HG02938 (cell line): ENCODE measurements at regions not wholly inside any gene's neighbourhood (a gene's known extent, or its start where the extent isn't known, plus 50 kb on each side); places are given as distances from the start of the nearest gene placed in this dataset.
"Not testable (repeated sequence)": the region's sequence is repeated elsewhere in the genome, so short reads cannot be mapped to it uniquely, and the experiment has no call there.

Experiments
- ATAC-seq: cut with Tn5 transposase; IDR thresholded peaks from one replicate; pipeline ENCODE4 v1.9.1; 2021; ENCODE audit warnings: mild to moderate bottlenecking, moderate library complexity; ENCODE audit not compliant: unreplicated experiment

DNA sequence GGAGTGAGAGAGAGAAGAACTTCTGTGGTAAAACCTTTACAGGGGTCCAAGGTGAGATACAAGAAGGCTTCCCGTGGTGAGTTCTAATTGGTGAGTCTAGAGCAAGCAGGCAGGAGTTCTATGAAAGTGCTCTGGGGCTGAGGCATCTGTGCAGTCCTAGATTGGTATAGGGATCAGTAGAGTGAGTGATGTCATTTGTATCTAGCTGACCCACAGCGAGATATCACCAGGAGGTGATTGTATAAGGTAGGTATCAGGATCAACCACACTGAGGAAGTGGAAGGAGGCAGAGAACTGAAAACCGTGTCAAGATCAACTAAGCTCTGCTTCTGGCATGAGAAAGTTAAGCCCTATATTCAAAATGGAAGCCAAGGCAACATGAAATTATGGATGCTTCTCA lies 1648.9 kb upstream of the TMEFF2 start:
- peak; percentile 48 for ATAC-seq

DNA sequence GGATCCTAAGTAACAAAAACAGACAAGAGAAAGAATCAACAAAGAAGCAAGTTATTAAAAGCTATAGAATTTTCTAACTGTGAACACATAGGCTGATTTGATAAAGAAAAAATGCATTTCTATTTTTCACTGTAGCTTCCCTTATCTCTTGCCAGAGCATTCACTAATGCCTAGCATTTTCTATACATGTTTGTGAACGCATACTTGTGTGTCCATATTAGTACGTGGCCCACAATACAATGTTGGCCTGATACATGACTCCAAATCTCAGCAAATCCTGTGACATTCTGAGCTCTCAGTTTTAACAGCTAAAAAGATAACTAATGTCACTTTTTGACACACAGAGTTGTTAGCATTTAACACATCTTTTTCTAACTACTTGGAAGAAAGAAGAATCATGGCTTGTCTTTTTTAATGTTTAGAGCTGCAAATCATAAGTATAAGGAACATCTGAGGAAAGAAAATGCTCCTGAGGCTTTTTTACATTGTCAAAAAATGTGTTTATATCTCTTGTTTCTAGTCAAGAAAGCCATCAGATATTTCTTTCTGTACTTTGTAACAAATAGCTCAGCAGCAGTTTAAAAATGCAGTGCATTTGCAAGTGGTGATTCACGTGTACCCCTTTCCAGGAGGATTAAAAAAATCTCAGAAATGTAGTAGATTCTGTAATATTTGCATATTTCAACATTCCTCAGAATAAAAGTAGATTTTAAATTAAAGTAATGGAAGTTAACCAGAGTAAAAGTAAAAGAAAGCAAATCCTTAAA lies 1646.8 kb upstream of the TMEFF2 start:
- no peak for ATAC-seq

DNA sequence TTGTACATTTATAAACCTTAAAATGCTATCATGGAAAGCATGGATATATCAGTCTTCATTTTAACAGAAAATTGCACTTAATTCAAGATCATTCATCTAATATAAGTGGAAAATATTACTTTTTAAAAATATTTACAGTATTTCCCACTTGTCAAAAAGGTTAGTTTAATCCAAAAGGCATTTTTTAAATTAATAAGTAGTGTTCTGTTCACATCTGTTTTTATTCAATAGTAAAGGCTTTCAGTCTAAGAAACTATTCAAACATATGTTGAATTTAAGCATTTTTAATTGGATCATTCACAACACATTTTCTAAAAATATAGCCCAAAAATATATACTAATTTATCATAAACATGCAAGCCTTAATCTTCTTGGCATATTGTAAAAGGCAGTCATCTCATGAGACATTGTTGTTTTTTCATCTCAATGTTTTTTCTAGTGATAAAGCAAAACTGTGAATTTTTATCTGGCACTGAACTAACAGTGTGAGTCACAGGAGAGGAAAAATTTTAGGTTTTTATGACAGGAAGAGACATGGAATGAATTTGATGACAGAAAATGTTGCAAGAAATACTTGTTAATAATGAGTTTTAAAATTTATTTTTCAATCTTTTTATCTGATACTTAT lies 1642.5 kb upstream of the TMEFF2 start:
- ATAC-seq, result no peak

DNA sequence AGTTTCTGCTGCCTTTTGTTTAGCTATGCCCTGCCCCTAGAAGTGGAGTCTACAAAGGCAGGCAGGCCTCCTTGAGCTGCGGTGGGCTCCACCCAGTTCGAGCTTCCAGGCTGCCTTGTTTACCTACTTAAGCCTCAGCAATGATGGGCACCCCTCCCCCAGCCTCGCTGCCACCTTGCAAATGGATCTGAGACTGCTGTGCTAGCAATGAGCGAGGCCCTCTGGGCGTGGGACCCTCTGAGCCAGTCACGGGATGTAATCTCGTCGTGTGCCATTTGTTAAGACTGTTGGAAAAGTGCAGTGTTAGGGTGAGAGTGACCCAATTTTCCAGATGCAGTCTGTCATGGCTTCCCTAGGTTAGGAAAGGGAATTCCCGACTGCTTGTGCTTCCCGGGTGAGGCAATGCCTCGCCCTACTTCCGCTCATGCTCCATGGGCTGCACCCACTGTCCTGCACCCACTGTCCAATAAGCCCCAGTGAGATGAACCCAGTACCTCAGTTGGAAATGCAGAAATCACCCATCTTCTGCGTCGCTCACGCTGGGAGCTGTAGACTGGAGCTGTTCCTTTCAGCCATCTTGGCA lies 1641.8 kb upstream of the TMEFF2 start:
- ATAC-seq, result not testable (repeated sequence)

DNA sequence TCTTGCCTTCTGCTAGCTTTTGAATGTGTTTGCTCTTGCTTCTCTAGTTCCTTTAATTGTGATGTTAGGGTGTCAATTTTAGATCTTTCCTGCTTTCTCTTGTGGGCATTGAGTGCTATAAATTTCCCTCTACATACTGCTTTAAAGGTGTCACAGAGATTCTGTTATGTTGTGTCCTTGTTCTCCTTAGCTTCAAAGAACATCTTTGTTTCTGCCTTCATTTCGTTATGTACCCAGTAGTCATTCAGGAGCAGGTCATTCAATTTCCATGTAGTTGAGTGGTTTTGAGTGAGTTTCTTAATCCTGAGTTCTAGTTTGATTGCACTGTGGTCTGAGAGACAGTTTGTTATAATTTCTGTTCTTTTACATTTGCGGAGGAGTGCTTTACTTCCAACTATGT lies 1639.2 kb upstream of the TMEFF2 start:
- ATAC-seq, result not testable (repeated sequence)

DNA sequence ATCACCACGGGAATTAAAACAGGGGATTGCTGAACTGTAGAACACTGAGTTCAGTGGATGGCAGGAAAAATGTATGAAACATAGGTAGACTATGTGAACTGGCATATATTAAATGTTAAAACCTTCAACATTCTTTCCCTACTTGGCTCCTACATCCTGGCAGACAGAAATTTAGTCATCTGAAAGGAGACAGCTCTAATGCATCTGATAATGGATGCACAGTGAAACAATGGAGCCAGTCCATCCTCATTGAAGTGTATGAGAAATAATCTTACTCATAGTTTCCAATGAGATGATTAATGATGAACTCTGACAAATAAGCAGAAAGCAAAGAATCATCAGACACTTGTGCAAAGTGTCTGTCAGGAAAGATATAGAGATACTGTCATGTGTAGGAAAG lies 1629.7 kb upstream of the TMEFF2 start:
- no peak for ATAC-seq

DNA sequence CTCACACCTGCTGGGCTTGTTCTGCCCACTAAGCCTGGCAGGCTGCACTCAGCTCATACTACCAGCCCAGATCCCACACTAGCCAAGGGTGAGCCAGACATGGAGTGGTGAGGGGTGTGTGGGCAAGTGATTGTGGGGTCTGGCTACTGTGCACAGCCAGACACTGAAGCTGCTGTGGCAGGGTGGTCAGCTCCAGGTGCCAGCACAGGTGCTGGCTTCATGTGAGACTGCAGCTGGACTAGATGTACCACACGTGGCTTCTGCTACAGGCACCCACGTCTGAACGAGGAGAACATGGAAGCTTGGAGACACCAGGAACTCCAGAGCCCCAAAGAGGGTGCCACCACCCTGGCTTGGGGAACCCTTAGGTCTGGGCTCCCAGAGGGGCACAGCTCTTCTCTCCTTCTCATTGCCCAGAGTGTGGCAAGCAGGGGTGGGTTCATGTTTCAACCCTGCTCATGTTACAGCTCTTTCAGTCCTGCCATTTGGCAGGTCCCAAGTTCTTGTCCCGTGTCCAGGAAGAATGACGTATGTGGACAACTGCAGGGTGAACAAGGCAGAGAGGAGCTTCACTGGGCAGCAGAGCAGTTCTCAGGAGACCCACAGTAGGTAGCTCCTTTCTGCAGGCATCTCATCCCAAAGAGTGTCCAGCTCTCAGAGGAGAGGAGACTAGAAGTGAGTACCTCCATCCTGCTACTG lies 1624.2 kb upstream of the TMEFF2 start:
- ATAC-seq, result no peak

DNA sequence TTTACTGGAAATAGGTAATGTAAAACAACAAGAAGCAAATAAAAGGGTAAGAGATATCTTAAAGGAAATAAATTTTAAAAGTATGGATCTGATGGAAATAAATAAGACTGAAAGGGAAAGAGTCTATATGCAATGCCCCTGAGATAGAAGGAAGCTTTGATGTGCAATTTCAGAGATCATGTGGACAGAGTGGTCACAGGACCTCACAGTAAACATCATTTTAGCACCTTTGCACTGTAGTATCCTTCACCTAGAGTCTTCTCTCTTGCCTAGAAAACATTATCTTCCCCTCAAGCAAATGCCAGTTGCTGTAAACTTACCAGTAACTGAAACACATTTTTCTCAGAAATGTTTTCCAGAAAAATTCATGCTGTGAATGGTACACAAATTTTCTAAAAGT lies 1621.3 kb upstream of the TMEFF2 start:
- ATAC-seq, result no peak

DNA sequence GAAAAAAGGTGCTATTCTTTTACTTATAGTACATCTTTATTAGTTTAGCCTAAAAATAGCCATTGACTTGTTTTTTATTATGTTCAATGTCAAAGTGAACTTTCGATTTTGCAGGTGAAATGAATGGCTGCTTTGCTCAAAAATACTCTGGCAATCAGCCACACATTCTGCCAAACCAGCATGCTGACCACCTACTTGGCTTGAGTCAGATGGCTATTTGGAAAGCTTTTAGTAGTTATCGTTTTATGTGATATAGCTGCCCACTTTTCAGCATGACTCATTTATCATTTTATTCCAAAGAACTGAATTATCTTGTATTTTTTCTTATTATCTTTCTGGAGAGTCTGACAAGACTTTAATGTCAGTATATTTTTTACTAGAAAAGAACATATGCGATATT lies 1615.8 kb upstream of the TMEFF2 start:
- no peak for ATAC-seq

DNA sequence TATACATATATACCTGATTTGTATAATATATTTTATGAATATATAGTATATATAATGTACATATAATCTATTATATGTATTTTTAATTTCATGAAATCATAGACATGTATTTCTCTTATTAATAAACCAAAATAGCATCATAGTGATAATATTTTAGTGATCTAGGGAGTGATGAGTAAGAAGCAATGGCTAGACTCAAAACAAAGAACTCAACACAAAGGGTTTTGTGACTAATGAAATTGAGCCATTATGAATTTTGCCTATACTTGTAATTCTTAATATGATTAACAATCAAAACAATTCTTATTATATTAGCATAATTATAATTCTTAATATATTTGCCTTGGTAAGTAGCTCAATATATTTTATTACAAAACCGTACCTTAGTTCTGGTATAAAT lies 1614.1 kb upstream of the TMEFF2 start:
- no peak for ATAC-seq

DNA sequence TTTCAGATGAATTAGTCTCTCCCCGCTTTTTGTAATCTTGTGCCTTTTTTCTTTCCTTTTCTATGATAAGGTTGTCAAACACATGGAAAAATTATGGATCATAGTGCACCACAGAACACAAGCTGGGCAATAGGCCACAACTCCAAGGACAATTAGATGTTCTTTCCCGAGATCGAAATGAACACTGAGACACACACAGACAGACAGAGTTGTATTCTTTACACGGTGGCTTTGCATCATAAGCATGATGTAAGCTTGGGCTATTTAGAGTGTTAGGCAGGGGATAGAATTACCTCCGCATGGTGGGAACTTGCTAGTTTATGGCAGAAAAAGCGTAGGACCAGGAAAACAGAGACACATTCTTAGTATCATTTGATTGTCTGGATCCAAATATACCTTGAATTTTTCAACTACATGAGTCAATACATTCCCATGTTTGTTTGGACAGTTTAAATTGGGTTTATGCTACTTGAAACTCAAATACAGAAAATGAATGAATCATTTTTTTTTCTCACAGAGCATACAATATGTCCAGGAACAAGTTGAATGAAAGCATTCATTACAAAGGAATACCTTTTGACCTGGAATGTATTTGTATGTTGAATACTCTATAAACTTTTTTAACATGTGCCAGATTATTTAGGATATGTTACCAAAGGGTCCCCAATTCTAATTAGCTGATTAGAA lies 1611.5 kb upstream of the TMEFF2 start:
- no peak for ATAC-seq

DNA sequence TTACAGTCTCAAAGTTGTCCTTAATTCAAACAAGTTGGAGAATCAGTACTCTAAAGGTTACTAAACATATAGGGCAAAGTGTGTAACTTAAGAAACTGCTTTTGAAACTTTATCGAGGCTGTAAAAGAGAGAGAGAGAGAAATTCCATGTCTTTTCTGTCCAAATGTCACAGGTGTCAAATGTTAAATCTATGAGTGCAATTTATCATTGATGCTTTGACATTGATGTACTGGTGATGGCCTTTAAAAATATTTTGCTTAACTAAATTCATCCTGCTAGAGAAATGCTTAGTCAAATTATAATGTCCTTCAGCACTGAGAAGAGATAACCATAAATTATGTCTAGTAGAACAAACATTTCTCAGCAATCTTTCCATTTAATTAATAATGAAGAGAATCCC lies 1602.1 kb upstream of the TMEFF2 start:
- ATAC-seq, result no peak

DNA sequence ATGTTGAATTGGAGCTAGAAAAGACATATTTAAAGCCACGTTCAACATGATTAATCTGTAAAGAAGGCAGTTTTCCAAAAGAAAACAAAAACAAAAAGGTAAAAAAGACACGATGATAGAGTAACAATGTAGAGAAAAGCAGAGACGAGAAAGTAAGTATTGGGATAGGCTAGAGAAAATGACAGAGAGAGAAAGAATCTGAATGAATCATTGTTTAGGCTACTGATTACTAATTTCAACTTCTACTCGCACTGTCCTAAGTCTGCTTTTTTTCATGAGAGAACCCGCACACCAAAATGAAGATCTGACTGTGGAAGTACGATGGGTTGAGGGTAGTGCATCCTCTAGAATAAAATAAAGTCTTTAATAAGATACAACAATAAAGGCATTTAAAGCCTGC lies 1599.2 kb upstream of the TMEFF2 start:
- ATAC-seq, result no peak

DNA sequence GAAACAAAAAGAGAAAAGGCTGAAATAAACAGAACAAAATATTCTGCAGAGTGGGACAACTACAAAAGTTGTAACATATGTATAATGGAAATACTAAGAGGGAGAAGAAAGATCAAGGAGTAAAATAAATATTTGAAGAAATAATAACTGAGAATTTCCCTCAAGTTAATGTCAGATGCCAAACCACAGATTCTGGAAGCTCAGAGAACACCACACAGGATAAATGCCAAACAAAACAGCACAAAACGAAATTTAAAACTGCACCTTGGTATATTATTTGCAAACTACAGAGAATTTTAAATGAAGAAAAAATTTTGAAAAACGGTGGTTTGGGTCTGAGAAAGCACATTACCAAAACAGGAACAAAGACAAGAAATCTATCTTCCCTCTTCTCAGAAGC lies 1588.9 kb upstream of the TMEFF2 start:
- ATAC-seq, result no peak

DNA sequence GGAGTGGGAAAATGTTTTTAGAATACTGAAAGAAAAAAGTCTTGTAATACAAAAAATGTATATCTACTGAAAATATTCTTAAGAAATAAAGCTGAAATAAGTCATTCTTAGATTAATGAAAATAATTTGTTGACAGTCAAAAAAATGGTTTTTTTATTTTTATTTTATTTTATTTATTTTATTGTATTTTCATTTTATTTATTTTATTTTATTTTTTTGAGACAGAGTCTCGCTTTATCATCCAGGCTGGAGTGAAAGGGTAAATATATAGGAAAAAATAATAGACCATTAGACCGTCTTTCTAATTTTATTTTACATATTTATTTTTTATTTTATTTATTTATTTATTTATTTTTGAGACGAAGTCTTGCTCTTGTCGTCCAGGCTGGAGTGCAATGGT lies 1583.6 kb upstream of the TMEFF2 start:
- ATAC-seq, result no peak

DNA sequence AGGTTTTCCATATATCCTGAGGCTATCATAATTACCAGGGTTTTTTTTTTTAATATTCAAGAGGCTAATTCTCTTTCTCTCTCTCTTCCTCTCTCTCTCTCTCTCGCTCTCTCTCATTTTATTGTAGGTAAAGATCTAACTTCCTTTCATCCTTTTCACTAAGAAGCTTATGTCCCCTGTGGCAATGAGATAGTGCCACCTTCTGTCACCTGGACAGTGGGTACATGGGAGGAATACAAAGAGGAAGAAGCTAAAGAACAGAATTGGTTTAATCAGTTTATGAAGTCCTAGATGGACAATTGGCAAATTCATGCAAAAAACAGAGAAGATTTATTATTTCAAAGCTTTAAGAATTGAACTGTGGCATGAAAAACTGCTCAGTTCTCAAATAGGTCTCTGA lies 1582.3 kb upstream of the TMEFF2 start:
- no peak for ATAC-seq

DNA sequence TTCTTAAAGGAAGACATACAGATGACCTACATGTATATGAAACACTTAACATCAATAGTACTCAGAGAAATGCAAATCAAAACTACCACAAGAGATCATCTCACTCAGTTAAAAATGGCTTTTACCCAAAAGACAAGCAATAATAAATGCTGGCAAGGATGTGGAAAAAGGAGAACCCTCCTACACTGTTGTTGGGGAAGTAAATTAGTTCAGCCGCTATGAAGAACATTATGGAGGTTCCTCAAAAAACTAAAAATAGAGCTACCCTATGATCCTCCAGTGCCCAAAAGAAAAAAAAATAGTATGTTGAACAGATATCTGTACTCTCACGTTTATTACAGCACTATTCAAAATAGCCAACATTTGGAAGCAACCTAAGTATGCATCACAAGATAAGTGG lies 1579.4 kb upstream of the TMEFF2 start:
- ATAC-seq, result no peak

DNA sequence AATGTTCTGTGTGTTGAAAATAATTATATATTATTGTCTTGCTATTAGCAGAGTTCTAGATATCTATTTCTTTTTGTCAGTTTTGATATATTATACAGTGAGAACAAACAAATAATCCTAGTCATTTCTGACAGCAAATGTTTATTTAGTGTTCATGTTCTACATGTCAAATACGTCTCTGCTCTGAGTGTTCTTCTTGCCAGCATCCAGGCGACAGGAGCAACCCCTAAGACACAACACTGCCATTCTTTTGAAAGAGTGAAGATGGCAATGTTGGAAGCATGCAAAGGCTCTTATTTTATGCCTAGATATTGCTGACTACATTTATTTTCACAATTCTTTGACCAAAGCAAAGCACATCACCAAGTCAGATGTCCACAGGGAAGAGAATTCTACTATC lies 1556.6 kb upstream of the TMEFF2 start:
- no peak for ATAC-seq

DNA sequence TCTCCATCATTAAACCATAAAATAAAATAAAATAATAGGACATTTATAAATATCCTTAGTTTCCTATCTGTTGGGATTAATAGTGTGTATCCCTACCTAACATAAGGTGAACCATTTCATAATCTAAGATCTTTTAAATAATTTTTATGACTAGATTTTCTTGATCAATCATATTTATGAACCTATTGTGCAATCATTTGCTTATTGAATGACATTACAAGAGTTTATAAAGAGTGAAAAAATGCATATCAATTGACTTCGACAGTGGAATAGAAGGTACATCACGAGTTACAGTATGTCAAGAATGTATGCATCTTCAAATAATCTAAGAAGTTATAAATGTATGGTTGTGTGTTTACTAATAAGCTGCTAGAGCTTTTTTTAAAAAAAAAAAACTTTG lies 1554.8 kb upstream of the TMEFF2 start:
- ATAC-seq, result no peak

DNA sequence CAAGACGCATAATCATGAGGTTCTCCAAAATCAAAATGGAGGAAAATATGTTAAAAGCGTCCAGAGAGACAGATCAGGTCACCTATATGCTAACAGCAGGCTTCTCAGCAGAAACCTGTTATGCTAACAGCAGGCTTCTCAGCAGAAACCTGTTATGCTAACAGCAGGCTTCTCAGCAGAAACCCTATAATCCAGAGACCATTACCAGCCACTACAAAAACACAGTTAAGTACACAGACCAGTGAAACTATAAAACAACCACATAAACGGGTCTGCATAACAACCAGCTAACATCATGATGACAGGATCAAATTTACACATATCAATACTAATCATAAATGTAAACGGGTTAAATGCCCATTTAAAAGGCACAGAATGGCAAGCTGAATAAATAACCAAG lies 1548.4 kb upstream of the TMEFF2 start:
- no peak for ATAC-seq

DNA sequence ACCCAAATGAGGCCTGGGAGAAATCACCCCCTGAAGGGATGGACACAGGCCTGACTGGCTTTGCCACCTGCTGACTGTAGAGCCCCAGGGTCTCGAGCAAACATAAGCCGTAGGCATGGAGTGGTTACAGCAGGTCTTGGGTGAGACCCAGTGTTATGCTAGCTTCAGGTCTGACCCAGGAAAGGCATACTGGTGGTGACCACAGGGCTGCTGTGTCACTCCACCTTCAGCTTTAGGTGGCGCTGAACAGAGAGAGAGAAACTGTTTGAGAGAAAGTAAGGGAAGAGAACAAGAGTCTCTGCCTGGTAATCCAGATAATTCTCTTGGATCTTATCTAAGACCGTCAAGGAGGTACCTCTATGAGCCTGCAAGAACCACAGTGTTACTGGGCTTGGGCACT lies 1544.2 kb upstream of the TMEFF2 start:
- no peak for ATAC-seq
